NCI-H1048 (cell line): ENCODE measurements at regions not wholly inside any gene's neighbourhood (a gene's known extent, or its start where the extent isn't known, plus 50 kb on each side); places are given as distances from the start of the nearest gene placed in this dataset.
"Not testable (repeated sequence)": the region's sequence is repeated elsewhere in the genome, so short reads cannot be mapped to it uniquely, and the experiment has no call there.

Experiments
- DNase-seq: peaks from one replicate; lab custom pipeline; 2025; lab: John Stamatoyannopoulos, UW

DNA sequence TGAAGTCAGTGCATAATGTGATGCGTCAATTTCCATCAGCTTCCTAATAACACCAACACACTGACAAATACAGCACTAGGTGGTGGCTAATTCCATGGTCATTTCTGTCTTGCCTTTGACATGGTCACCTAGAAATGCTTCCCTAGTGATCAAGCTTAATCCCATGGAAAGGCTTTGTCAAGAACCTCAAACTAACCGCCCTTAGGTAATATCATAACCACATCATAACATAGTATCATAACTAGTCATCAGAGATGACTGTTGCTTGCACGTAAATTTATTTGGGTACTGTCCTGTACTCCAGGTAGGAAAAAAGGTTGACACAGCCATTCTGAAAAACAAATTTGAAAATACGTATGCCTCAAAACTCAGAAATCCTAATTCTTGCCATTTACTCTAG is 471.8 kb downstream of the IRS1 start:
- DNase-seq: no peak

DNA sequence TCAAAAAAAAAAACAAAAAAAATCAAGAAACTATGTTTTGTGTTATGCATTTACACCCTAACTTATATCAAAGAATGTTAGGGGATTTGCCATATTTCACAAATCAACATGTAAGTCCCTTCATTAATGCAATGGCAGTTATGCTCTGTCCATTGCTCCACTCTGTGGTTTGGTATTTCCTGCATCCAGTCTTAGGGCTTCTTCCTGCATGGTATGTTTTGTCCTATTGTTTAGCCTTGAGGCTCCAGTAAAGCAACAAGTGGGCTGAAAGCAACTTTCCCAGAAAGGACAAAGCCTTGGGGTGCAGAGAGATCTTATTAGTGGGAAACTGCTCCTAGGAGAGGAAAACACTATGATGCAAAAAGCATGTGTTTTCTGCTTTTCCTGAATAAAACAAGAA is 474.1 kb downstream of the IRS1 start:
- no peak for DNase-seq

GRCh38 chr2:226320076-226320948 is 479.3 kb downstream of the IRS1 start:
- no peak for DNase-seq

DNA sequence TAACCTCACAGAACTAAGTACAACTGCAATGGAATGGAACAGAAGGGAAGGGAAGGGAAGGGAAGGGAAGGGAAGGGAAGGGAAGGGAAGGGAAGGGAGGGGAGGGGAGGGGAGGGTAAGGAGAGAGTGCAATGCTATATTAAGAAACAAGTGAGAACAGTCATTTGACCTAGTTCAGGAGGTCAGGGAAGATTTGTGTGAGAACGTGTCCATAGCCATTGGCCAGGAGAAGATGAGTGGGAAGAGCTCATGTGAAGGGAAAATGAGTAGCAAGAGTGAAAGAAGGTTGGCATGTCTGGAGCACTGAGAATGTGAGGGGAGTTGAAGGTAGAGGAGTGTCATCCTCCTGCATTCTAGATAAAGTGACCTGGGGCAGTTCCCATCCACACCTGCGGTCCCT is 481.6 kb downstream of the IRS1 start:
- DNase-seq: no peak

- no peak for DNase-seq
These were observed 486.6 kb downstream of the IRS1 start for GRCh38 chr2:226313060-226313459.

DNA sequence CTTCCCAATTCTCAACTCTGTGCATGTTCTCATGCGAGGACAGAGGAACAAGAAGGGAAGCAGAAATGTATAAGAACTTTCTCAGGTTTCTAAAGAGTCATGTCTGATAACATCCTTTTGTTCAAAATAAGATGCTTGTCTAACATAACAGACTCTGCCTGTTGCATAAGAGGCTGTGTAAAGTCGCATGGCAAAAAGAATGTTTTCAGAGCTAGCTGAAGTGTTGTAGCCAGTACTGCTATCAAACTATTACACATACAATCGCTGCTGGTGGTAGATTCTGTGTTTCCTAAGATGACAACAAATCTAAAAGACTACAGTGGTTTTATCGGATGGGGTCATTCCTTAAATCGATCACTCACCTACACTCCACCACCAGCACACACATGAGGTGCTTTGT is 487.5 kb downstream of the IRS1 start:
- DNase-seq: no peak

- DNase-seq: no peak
These were observed 489.5 kb downstream of the IRS1 start for GRCh38 chr2:226310146-226310545.

- DNase-seq: no peak
These were observed 490.6 kb downstream of the IRS1 start for GRCh38 chr2:226308986-226309385.

- no peak for DNase-seq
These were observed 491.3 kb downstream of the IRS1 start for GRCh38 chr2:226308323-226308680.

GRCh38 chr2:226307487-226308322 is 491.9 kb downstream of the IRS1 start:
- DNase-seq: no peak

- no peak for DNase-seq
These were observed 492.7 kb downstream of the IRS1 start for GRCh38 chr2:226306969-226307368.

- DNase-seq: no peak
These were observed 495.3 kb downstream of the IRS1 start for GRCh38 chr2:226304308-226304707.

DNA sequence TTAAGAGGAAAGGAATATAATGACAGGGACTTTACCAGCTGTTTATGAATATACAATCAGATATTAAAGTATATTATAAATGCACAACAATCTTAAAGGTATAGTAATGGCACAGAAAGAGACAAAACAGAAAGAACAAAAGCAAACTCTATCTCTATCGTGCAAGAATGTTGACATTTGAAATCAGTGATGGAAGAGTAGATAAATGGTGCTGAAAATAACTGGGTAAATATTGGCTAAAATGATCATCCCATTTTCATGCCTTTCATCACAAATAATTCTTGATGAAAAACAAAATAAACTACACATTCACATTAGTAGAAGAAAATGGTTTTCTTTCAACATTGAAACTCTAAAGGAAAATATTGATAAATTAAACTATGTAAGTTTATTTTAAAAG is 495.9 kb downstream of the IRS1 start:
- no peak for DNase-seq

DNA sequence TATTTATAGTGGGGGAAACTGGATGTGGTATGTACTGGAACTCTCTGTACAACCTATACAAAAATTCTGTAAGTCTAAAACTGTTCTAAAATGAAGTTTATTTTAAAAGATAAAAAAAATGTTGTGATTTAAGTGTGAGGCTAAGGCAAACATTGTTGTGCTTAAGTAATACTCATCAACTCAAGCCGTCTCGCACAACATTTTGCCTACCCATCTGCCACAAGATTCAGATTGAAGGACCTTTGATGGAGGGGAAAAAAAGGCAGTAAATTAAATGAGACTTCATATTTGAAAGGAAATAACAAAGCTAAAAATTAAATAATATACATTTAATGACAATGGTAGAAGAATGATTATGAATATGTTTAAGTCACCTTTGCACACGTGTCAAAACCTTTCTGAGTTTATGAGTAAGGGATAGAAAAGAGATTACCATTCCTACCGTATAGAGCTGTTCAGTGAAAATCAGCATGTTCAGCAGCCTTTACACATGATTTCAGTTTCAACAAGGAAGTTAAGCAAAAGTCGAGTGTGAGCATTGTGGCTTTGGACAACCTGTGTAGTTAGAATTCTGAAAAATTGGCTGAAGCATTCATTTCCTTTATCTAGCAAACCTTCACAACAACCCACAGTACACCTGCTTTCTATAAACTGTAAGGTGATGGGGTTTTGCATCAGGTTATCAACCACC is 499.3 kb downstream of the IRS1 start:
- no peak for DNase-seq

DNA sequence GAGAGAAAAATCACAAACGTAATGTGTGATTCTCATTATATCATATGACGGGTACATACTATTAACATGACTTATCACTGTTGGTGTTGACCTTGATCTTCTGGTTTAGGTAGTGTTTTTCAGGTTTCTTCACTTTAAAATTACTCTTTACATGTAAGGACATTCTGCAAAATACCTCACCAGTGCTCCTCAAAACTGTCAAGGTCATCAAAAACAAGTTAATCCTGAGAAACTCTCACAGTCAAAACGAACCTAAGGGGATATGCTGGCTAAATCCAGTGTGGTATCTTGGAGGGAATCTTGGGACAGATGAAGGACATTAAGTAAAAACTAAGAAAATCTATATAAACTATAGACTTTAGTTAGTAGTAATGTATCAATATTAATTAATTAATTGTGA is 499.8 kb downstream of the IRS1 start:
- DNase-seq: no peak

DNA sequence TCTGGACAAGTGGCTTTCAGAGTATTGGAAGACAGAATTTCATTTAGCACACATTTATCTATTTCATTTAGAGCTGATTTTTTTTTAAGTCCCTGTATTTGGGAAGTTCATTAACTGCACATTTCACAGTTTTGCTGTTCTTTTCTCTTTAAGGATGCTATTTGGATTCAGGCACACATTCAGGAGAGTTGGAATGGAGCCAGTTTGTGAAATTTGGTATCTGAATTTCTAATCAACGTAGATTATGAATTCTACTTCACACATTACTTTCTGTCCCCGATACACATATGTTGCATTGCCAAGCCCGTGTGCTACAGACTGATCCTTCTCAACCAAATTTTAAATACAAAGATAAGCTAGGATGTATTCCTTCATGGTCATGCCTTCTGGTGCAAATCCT is 503.9 kb downstream of the IRS1 start:
- DNase-seq: no peak

DNA sequence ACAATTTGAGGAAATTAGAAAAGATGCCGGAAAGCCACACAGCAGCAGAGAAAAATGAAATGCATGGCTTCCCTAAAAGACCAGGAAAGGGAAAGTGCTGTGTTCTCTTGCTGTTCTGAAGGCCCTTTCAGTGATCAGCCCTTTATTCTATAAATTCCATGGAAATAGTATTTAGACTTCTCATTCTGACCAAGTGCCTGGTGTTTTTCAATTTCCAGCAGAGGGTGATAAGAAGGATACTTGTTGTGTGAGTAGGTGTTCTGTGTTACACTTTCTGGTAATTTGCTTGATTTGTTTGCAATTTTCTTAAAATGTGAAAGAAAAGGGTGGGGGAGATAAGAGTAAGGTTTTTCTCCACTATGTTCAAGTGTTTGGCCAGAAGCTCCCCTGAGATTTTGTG is 504.5 kb downstream of the IRS1 start:
- DNase-seq: no peak

DNA sequence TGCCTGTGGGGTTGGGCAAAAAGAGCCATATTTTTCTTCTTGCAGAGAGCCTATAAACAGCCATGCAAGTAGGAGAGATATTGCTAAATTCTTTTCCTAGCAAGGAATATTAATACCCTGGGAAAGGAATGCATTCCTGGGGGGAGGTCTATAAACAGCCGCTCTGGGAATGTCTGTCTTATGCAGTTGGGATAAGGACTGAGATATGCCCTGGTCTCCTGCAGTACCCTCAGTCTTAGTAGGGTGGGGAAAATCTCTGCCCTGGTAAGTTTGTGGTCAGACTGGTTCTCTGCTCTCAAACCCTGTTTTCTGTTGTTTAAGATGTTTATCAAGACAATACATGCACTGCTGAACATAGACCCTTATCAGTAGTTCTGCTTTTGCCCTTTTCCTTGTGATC is 508.3 kb downstream of the IRS1 start:
- DNase-seq: not testable (repeated sequence)

DNA sequence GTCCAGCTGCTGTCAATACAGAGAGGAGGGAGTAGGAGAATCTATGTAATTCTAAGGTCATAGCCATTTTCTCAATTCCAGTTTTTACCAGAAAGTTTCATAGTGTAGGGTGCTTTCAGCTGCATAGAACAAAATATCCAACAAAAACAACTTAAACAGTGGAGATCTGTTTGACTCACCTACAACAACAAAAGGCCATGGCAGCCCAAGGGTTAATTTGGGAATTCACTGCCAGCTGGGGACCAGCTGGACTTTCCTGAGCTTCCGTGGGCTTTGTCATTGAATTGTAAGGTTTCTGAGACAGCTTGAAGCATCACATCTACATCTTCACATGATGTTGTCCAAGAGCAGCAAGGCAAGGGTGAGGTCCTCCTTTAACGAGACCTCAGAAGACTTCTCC is 512.7 kb downstream of the IRS1 start:
- no peak for DNase-seq

GRCh38 chr2:226283796-226284195 is 515.8 kb downstream of the IRS1 start:
- no peak for DNase-seq

DNA sequence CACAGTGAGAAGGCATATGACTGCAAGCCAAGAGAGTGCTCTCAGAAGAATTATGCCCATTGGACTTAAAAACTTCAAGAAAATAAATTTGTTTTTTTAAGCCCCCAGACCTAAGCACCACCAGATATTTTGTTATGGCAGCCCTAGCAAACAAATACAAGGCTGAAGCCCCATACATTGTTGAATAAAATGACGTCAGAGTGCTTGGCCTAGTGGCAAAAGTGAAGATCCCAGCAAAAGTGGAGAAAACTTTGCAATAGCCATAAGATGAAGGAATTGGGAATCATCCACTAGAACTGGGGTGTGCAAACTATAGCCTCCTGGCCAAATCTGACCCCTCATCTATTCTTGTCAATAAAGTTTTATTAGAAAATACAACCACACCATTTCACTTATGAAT is 517.5 kb downstream of the IRS1 start:
- DNase-seq: no peak

DNA sequence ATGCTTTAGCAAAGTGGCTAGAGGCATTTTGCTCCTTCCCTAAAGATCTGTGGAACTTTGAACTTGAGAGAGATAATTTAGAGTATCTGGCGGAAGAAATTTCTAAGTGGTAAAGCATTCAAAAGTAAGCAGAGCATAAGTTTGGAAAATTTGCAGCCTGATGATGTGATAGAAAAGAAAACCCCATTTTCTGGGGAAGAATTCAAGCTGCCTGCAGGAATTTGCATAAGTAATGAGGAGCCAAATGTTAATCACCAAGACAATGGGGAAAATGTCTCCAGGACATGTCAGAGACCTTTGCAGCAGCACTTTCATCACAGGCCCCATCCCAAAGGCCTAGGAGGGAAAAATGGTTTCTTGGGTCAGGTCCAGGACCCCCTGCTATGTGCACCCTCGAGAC is 519.5 kb downstream of the IRS1 start:
- not testable (repeated sequence) for DNase-seq

DNA sequence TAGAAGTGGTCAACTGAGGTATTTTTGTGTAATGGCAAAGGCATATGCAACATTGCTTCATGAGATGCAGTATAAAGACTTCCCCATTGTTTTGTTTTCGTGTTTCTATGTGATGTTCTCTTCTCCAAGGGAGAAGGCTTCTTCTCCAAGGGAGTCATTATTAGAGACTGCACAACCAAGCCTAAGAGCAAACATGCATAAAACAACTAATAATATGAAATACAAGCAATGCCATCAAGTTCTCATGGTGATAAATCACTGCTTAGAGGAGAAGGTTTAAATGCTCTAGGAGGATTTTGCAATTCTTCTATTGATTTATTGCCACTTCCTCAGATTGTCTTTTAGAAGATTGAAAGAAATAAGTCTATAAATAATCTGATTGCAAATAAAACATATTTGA is 524.4 kb downstream of the IRS1 start:
- DNase-seq: no peak
